OCI-M2 (cell line): ENCODE measurements at regions not wholly inside any gene's neighbourhood (a gene's known extent, or its start where the extent isn't known, plus 50 kb on each side); places are given as distances from the start of the nearest gene placed in this dataset.

Experiments
- DNase-seq: peaks from one replicate; lab custom pipeline; 2025; ENCODE audit not compliant: unreplicated experiment; lab: John Stamatoyannopoulos, UW

DNA sequence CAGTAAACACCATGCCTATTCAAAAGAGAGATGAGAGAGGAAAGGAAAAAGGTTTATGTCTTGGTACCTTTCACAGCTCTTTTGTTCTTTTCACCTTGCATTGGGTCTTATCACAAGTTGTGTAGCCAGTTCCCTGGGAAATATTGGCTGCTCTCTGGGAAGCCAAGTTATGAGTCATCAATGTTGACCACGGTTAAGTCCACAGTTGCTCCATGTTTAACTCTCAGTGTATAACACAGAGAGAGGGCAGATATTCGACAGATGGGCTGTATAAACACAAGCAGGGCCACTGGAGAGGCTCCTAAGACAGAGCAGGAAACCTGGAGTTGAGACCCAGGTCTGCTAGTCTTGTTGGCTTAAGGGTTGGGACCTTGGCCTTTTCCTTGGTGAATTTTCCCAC lies 718.6 kb downstream of the QKI start:
- DNase-seq, result no peak

DNA sequence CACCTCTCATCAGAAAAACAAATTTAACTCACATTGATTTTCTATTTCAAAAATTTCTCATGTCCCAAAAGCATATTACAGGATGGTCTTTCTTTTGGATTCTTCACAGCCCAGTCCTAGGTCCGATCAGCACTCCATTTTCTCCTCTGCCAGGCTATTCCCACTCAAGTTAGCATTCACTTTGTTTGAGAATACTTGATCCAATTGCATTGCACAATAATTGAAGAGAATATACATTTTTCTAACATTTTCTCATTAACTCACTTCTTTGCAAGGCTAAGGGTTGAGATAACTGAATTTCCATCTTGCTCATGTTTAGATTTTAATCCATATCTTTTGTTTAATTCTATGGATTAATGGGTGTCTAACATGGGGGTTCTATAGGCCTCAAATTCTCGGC lies 716.1 kb downstream of the QKI start:
- no peak for DNase-seq

DNA sequence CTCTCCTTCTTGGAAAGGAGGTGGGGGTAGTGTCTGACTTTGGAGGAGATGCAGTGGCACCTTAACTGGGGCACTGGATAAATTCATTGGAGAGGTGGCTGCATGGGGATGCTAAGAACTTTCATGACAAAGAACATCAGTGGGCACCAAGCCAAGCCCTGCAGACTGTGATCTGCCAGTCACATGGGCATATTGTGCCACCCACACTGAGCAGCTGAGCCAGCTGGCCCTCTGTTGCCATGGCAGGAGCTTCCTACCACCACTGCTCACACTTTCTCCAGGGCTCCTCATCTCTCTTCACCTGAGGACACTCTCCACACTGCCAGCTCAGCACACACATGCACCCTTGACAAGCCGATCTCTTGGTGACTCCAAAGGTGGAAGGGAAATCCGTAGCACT lies 715.6 kb downstream of the QKI start:
- DNase-seq, result no peak

DNA sequence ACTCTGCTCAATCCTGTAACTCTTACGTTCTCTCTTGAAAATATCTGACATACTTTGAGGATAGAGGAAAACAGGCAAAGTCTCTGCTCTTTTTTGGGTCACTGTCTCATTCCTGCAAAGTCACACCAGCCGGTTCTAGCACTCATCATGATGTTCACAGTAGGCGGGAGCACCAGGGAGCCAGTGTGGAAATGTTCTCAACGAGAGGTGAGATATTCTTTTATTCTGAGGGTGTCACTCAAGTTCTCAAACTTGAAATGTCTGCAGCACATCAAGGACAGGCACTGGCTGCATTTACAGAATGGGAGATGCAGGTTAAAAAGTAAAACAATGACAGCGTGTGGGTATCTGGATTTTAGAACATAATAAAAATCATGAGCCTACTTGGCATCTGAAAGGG lies 714.7 kb downstream of the QKI start:
- no peak for DNase-seq

DNA sequence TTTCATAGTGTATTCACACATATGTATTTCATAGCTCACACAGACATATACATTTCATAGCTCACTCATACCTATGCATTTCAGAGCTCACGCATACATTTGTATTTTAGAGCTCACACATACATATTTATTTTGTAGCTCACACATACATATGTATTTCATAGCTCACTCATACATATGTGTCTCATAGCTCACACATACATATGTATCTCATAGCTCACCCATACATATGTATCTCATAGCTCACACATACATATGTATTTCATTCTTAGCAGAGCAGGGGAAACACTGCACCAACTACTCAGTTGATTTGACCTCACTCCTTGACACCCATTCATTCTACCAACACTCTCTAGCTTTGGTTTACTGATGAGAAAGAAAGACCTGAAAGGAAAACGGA lies 713.6 kb downstream of the QKI start:
- DNase-seq, result no peak

DNA sequence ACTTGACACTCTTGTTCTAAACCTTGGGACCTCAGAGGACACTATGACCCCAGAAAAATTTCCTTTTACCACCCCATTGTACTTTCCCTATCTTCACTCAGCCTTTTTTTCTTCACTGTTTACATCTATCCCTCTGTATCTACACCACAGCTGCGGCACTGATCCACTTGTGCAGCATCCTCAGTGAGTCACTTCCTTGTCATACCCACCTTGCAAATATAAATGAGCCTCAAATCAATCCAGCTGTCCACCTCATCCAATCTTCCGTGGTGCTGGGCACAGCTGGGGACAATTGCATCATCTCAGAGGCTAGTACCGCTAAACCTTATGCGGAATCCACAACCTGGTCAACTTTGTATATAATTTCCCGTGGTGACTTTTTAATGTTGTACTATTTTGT lies 710.5 kb downstream of the QKI start:
- DNase-seq, result no peak

DNA sequence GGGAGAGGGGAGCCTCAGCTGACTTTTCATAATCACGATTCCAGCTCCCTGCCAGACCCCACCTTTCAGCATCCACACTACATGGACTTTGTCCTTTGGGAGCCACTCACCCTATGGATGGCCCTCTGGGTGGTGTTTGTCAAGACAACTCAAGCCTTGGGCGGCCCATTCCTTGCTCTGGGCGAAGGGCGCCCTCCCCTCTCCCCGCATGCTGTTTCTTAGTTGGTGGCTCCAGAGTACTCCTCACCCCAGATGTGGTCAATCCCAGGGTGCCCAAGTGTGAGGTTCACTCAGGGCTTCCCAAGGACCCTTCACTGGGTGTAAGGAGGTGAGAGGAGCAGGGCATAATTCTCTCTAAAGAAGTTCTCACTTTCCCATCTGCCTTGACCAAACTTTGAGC lies 710.0 kb downstream of the QKI start:
- no peak for DNase-seq

DNA sequence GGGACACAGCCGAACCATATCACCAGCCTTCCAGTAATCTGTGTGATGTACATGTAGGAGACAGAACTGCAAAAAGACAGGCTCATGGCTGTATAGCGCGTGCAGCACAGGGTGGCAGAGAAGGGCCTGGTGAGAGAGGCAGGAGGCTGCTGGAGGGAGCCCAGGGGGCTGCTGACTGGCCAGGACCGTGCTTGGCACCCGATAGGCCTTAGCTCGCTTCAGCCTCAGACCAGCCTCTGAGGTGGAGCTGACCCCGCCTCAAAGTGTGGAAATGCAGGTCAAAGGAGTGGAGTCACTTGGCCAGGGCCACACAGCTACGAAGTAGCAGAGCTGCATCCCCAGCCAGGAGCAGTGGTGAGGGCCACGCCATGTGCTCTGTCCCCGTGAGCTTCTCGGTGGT lies 707.6 kb downstream of the QKI start:
- no peak for DNase-seq

DNA sequence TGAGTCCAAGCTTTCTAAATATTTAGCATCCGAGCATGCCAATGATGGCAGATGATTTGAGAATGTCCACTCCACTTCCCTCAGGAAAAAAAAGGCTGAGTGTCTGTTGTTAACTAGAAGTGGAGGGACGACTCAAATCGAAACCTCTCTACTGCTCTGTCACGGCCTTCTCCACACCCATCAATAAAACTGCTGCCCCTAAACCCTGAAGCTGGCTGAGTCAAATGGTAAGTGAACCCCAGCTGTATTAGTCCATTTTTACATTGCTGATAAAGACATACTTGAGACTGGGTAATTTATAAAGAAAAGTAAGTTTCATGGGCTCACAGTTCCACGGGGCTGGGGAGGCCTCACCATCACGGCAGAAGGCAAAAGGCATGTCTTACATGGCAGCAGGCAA lies 707.0 kb downstream of the QKI start:
- no peak for DNase-seq

DNA sequence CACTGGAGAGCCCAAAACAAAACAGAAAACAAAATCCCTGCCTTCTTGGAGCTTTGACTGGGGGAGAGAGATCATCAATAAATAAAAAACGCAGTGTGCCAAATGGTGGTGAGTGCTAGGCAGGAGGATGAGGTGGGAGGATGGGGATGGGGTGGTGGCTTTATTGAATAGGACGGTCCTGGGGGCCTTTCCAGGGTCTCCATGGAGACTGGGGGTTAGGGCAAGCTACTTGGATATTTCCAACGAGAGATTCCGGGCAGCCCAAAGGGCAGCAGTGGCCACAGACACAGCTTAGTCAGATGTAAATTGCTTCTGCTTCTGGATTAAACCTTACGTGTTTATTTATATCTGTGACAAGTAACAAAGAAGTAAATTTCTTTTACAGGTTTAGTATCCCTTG lies 700.1 kb downstream of the QKI start:
- DNase-seq, result no peak

DNA sequence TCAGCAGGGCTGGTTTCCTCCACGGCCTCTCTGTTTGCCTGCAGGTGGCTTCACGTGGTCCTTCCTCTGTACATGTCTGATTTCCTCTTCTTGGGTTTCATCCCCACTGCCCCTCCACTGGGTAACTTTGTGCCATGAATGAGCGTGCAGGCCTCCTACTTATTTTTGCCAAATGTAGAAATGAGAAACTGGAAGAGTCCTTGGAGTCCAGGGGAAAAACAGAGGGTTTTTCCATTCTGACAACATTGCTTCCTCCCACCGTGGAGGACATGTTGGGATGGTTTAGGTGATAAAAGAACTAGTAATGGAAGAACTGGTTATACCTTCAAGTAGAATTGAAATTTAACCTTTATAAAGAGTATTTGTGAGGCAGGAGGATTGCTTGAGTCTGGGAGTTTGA lies 699.5 kb downstream of the QKI start:
- no peak for DNase-seq

DNA sequence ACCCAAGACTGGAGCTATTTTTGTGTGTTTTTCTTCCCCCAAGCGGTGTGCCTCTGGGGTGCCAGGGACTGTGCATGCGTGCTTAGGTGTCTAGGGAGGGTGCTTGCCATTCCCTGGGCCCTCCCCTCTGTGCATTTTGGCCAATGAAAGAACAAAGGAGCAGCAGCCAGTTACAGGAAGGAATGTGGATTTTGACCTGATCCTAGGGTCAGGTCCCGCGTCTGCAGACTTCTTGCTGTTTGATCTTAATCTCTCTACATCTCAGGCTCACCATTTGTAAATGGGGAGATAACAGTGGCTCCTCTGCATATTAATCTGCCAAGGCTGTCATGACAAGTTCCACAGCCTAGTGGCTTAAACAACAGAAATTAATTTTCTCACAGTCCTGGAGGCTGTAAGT lies 699.1 kb downstream of the QKI start:
- no peak for DNase-seq

DNA sequence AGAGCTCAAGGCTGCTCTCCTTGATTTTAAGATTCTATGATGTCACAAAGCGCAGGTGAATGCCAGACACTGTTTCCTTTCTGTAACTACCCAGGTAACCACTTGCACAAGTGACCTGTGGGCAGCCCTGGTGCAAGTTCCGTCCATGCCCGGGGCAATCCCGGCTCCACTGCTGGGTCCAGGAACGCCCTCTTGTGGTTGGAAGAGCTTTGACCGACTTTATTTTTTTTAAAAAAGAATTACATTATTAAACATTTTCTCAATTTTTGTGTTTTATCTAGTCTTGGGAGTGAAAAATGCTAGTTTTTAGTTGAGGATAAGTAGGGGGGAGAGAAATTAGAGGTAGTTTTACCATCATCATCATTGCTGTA lies 695.2 kb downstream of the QKI start:
- no peak for DNase-seq

DNA sequence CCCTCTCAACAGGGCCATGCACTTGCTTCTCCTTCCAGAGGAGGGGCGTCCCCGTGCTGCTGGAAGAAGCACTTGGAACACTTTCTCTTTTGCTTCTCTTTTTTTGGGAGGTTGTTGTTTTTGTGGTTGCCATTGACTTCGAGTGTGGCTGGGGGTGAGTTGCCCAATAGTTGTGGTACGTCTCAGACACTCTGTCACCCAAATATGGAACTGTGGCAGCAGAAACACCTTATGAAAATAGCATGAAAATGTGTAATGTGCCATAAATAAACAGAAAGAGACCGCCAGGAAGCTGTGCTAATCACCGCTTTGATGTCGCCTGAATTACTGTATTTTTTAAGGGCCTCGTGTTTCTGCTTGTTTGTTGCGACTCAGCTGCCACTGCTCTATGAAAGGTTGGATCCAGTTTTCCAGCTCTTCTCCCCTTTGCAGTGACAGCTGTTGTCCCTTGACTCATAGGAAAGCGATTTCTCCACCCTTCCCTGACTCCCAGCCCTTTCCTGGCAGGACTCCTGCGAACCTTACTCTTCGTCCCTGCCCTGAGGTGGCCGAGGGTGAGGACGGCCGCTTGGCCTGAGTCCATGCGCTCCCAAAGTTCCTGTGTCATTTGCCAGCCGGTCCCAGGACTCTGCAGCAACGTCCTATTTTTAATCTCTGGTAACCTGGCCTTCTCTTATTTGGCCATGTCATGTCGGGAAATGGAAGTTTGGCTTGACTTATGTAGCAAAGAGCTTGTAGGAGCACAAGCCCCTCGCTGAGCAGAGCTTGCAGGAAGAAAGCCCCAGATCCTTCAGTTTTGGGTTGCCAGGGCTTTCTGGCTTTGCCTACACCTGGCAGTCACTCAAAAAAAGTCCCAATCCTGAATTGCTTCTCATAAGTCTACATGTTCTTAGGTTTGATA lies 694.6 kb downstream of the QKI start:
- DNase-seq, result no peak

DNA sequence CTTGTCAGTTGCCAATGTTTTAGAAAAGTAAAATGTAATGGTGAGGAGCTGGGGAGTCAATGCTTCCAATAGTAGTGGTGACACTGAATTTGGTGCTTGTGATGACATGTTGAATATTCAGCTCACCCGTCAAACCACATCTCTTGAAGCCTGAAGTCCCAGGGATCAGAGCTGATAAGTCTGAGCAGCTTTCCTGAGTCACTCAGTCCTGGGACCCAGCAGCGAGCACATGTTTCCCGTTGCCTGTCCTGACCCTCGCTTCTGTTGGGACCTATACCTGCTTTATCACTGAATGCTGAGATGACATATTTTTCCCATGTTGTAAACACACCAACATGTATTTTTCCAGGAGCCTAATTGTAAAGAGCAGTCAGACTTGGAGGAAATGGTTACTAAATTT lies 693.6 kb downstream of the QKI start:
- DNase-seq, result no peak

DNA sequence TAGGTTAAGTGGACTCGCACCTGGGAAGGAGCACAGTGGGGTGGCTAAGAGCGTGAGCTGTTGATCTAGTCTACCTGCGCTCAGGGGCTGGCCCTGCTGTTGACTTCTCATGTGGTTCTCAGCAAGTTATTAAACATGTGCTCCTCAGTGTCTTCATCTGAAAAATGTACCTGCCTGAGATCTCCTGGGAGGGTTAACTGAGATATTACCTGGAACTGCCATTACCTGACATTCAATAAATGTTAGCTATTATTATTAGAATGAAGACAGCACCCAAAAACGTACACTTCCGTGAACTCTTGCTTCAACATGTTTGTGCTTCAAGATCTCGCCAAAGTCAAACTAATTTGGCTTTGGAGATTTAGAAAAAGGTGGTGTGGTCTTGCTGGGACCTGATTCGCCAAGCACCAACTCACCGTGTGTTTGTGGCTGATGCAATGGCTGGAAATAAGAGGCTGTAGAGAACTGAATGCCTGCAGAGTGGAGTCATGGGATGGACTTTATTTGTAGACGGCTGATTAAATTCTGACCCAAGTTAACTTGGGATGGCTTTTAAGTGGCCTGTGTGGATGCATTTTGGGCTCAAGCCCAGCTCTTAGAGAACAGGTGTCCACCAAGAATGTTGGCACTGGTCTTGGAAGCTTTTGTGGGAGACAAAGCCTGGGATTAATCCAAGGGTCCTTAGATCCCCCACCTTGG lies 692.9 kb downstream of the QKI start:
- DNase-seq, result no peak

DNA sequence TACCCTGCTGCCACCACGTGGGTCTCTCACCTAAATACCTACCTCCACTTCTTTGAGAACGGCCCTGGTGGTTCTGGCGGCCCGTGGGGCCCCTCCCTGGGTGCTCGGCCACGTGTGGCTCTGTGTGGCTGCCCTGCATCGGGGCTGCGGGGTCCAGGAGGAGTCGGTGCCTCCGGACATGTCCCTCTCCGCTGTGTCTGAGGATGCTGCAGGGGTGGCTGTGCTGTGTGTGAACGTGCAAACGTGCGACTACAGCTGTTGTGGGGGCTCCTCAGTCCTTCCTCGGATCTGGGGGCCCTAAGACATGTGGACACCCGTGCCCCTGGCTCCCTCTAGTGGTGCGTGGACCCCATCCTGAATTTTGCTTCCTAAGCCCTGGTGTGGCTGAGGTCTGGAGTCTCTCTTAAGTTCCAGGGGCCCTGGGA lies 691.8 kb downstream of the QKI start:
- DNase-seq, result no peak

DNA sequence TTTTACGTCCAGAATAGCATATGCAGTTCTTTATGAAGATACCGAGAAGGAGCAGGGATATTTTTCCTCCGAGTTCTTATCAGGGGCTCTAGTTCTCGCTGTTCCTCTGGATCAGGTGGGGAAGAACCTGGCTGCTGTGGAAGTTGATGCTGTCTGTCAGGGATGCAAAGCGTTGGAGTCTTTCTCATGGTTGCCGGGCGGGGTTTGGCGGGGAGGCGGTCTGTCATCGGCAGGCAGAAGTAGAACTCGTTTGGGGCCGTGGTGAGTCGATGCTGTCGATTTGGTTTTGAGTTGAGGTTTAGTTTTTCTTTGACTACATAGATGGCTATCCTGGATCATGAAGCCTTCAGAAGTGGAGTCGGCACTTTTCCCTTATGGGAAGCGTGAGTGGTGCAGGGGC lies 691.2 kb downstream of the QKI start:
- DNase-seq, result no peak

DNA sequence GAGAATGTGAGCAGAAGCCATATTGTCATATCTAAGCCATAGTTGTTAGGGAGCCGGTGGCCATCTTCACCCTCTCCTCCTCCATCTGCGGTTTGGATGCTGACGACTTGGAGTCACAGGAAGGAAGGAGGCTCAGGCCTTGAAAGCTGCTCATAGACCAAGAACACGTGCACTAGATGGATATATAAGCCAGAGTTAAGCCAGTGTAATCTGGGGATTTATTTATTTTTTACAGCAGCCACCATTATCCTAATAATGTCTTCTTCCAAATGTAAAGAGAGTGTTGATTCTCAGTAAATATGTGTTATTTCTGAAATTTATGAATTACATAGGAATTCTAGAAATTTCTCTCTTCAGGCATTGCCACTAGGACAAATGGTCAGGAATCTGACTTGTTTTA lies 689.9 kb downstream of the QKI start:
- no peak for DNase-seq

DNA sequence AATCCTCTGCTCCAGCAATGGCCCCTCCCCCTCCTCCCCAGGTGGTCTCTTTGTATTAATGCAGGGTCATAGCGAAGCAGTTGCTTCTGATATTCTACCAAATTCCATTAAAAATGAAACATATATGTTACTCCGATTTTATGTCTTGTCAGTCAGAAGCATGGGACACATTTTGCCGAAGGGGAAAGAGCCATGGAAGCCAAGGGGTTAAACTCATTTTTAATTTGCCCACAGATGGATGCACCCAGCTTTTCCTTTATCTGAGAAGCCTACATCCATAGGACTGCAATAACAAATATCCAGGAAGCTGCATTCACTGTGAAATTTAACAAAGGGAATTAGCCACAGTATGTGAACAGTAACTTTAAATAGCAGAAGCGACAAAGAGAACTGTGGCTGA lies 688.2 kb downstream of the QKI start:
- no peak for DNase-seq

DNA sequence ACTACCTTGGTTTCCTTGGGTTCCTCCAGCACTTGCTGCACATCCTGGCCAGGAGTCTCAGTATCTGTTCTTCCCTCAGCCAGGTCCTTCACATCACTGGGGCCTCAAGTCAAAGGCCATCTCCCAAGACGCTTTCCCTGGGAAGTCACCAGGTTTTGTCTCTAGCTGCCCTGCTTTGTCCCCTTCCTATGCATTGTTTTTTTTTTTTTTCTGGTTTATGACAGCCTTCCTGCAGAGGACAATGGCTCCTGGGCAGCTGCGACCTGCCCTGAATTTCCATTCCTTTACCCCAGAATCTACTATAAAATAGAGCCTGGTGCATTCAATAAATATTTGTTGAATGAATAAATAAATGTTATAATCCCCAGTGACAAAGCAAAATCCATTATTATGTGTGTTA lies 687.3 kb downstream of the QKI start:
- DNase-seq, result no peak

DNA sequence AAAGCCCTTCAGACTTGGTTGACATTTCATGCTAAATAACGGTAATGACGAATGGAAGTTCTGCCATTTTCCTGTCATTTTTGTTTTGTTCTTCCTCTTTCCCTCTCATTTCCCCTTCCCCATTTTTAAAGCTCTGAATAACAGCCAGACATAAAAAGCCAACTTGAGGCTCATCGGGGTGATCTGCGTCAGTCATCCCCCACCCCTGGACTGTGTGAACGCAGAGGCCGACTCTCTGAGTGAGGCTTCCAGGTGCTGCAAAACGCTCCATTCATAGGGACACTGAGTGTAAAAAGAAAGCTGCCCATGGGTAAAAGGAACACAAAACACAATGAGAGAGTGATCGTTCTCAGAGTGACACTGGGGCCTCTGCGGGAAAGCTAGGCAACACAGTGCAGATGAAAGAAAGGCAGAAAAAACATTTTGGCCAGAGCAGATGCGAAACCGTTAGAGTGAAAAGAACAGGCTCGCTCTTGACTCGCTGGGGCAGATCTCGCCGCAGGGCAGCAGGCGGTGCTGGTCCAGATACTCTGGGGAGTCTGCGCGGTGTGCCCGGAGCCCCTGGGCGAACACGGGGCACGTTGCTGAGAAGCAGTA lies 684.8 kb downstream of the QKI start:
- no peak for DNase-seq
